OCI-LY7 (cell line): ENCODE measurements at regions not wholly inside any gene's neighbourhood (a gene's known extent, or its start where the extent isn't known, plus 50 kb on each side); places are given as distances from the start of the nearest gene placed in this dataset.

Source experiments
- BruUV-seq: library from RNA; stranded (reverse); fragments of 400-500 nt; replicated peaks from 2 replicates; lab custom pipeline; 2021; lab: Mats Ljungman, UMichigan
- CTCF ChIA-PET: fragments of 300-600 bp; sonication (Branson Sonifier 250); formaldehyde crosslinking; loops from one replicate; lab custom pipeline; 2022; ENCODE audit warnings: antibody characterized with exemption; ENCODE audit not compliant: unreplicated experiment; lab: Charles Lee
- POLR2A ChIA-PET: fragments of 300-600 bp; sonication (Branson Sonifier 250); formaldehyde crosslinking; loops from one replicate; lab custom pipeline; 2022; ENCODE audit warnings: antibody characterized with exemption; lab: Charles Lee
- DNase-seq: peaks from one replicate; pipeline ENCODE4 v3.0.0-alpha.2; 2015; ENCODE audit warnings: low spot score
- H2AFZ ChIP-seq: fragments of 200-600 bp; sonication (generic), shearing (Covaris generic); 2 replicates; pipeline ENCODE4 v1.6.1; 2014; ENCODE audit warnings: mild to moderate bottlenecking, antibody characterized with exemption, low read length, moderate library complexity
- H3K27ac ChIP-seq: fragments of 200-600 bp; sonication (generic); 2 replicates; pipeline ENCODE4 v1.5.1; 2014; ENCODE audit warnings: mixed run types, low read depth, mild to moderate bottlenecking, moderate library complexity, low read length, inconsistent platforms; ENCODE audit not compliant: poor library complexity, severe bottlenecking
- H3K36me3 ChIP-seq: fragments of 200-600 bp; sonication (generic); 2 replicates; pipeline ENCODE4 v1.6.1; 2014; ENCODE audit warnings: mild to moderate bottlenecking, antibody characterized with exemption, low read length, moderate library complexity, mixed read lengths; ENCODE audit not compliant: insufficient read depth
- H3K4me1 ChIP-seq: fragments of 200-600 bp; sonication (generic); 2 replicates; pipeline ENCODE4 v1.5.1; 2014; ENCODE audit warnings: mild to moderate bottlenecking, low read length; ENCODE audit not compliant: insufficient read depth, poor library complexity, severe bottlenecking
- H3K4me2 ChIP-seq: fragments of 200-600 bp; sonication (generic); 2 replicates; pipeline ENCODE4 v1.6.1; 2014; ENCODE audit warnings: mild to moderate bottlenecking, low read length
- H3K4me3 ChIP-seq: fragments of 200-600 bp; sonication (generic); 2 replicates; pipeline ENCODE4 v1.5.1; 2014; ENCODE audit warnings: mild to moderate bottlenecking, low read depth, low read length; ENCODE audit not compliant: poor library complexity, severe bottlenecking
- H3K79me2 ChIP-seq: fragments of 200-600 bp; sonication (generic); 2 replicates; pipeline ENCODE4 v1.6.1; 2016; ENCODE audit warnings: low read depth, mild to moderate bottlenecking, low read length, moderate library complexity, mixed read lengths; ENCODE audit not compliant: insufficient read depth
- H3K9me2 ChIP-seq: fragments of 200-600 bp; sonication (generic); 2 replicates; pipeline ENCODE4 v1.6.1; 2016; ENCODE audit warnings: mild to moderate bottlenecking, low read length, mixed read lengths; ENCODE audit not compliant: insufficient read depth
- H3K9me3 ChIP-seq: fragments of 200-600 bp; sonication (generic); 2 replicates; pipeline ENCODE4 v1.6.1; 2014; ENCODE audit warnings: mild to moderate bottlenecking, mixed run types, low read length, mixed read lengths
- H4K20me1 ChIP-seq: fragments of 200-600 bp; sonication (generic); 2 replicates; pipeline ENCODE4 v1.6.1; 2014; ENCODE audit warnings: mild to moderate bottlenecking, antibody characterized with exemption, low read length, moderate library complexity, mixed read lengths; ENCODE audit not compliant: insufficient read depth
- CTCF ChIP-seq: fragments of 200-600 bp; sonication (generic); conservative IDR thresholded peaks from 2 replicates; pipeline ENCODE4 v1.5.1; 2014; ENCODE audit warnings: mild to moderate bottlenecking, antibody characterized with exemption, low read length, moderate library complexity, mixed read lengths
- EZH2phosphoT487 ChIP-seq: fragments of 200-600 bp; sonication (generic); IDR thresholded peaks from 2 replicates; pipeline ENCODE4 v1.6.1; 2018; ENCODE audit warnings: low read depth, borderline replicate concordance, mild to moderate bottlenecking, mixed run types, antibody characterized with exemption, low read length, moderate library complexity, mixed read lengths
- intact Hi-C: fragments of 100-400 bp; cut with micrococcal nuclease; formaldehyde crosslinking; loops from one replicate; pipeline ENCODE4 v1.10.0; 2022; ENCODE audit not compliant: unreplicated experiment

GRCh38 chr6:92468066-92468465 is 951.3 kb downstream of the EPHA7 start:
- POLR2A ChIA-PET: no interaction called here
- intact Hi-C loops: no loop called here
- no TSS peak for BruUV-seq

GRCh38 chr6:92460133-92460532 is 959.2 kb downstream of the EPHA7 start:
- Histone ChIP-seq H3K9me3 (no peaks in the 10 kb centered on the region), H2AFZ (no peak overlapping the region), H3K9me2 (no peaks in the 10 kb centered on the region), H3K27ac (no peak overlapping the region), H3K4me1 (no peaks in the 10 kb centered on the region), H3K36me3 (no peaks in the 10 kb centered on the region), H3K4me3 (no peak overlapping the region), H3K4me2 (no peak overlapping the region), H3K79me2 (no peaks in the 10 kb centered on the region), H4K20me1 (no peaks in the 10 kb centered on the region)
- no TSS peak for BruUV-seq
- TF ChIP-seq CTCF (no peak), EZH2phosphoT487 (no peak)
- intact Hi-C loops: no loop called here
- ChIA-PET CTCF (no interaction called here), POLR2A (no interaction called here)
- no peak for DNase-seq

More at GRCh38 chr6:92468066-92468465, 951.3 kb downstream of the EPHA7 start:
- TF ChIP-seq CTCF (no peak), EZH2phosphoT487 (no peak)
- Histone ChIP-seq H3K79me2 (no peaks in the 10 kb centered on the region), H3K36me3 (no peaks in the 10 kb centered on the region), H3K27ac (no peak overlapping the region), H3K4me1 (no peaks in the 10 kb centered on the region), H3K4me2 (no peak overlapping the region), H3K4me3 (no peak overlapping the region), H2AFZ (no peak overlapping the region), H3K9me2 (no peaks in the 10 kb centered on the region), H4K20me1 (no peaks in the 10 kb centered on the region), H3K9me3 (no peaks in the 10 kb centered on the region)
- CTCF ChIA-PET: no interaction called here
- no peak for DNase-seq

- no TSS peak for BruUV-seq
- Histone ChIP-seq H3K4me1 (no peaks in the 10 kb centered on the region), H3K79me2 (no peaks in the 10 kb centered on the region), H3K36me3 (no peaks in the 10 kb centered on the region), H3K9me2 (no peaks in the 10 kb centered on the region), H3K4me3 (no peak overlapping the region), H2AFZ (no peak overlapping the region), H3K4me2 (no peak overlapping the region), H4K20me1 (no peaks in the 10 kb centered on the region), H3K9me3 (no peaks in the 10 kb centered on the region), H3K27ac (no peak overlapping the region)
- ChIA-PET POLR2A (no interaction called here), CTCF (no interaction called here)
- intact Hi-C loops: no loop called here
- TF ChIP-seq EZH2phosphoT487 (no peak), CTCF (no peak)
- DNase-seq: no peak
These were observed 959.8 kb downstream of the EPHA7 start for GRCh38 chr6:92459606-92460005.
